NCI-H526 treated with DMSO at 0.1 percent for 48 hours (cell line): ENCODE measurements at regions not wholly inside any gene's neighbourhood (a gene's known extent, or its start where the extent isn't known, plus 50 kb on each side); places are given as distances from the start of the nearest gene placed in this dataset.
A peak's percentile ranks its signal among the peaks of the same experiment; 100 is the strongest.
"Not testable (repeated sequence)": the region's sequence is repeated elsewhere in the genome, so short reads cannot be mapped to it uniquely, and the experiment has no call there.

Experiments used
- DNase-seq: peaks from one replicate; lab custom pipeline; 2025; lab: John Stamatoyannopoulos, UW

- DNase-seq: no peak
Observed at GRCh38 chr3:86554383-86554782, 436.6 kb downstream of the VGLL3 start.

GRCh38 chr3:86547692-86548091, 443.3 kb downstream of the VGLL3 start:
- DNase-seq: peak; percentile 41

GRCh38 chr3:86537171-86537570, 453.8 kb downstream of the VGLL3 start:
- no peak for DNase-seq

GRCh38 chr3:86519819-86520218, 471.1 kb downstream of the VGLL3 start:
- no peak for DNase-seq

- no peak for DNase-seq
Observed at GRCh38 chr3:86481636-86482035, 509.3 kb downstream of the VGLL3 start.

GRCh38 chr3:86481031-86481430, 509.9 kb downstream of the VGLL3 start:
- no peak for DNase-seq

- DNase-seq: no peak
Observed at GRCh38 chr3:86464180-86464579, 526.8 kb downstream of the VGLL3 start.

GRCh38 chr3:86451749-86452148, 539.2 kb downstream of the VGLL3 start:
- DNase-seq: no peak

- no peak for DNase-seq
Observed at GRCh38 chr3:86438544-86438943, 552.4 kb downstream of the VGLL3 start.

GRCh38 chr3:86427343-86427742, 563.6 kb downstream of the VGLL3 start:
- no peak for DNase-seq

GRCh38 chr3:86420990-86421739, 569.8 kb downstream of the VGLL3 start:
- DNase-seq: no peak

- no peak for DNase-seq
Observed at GRCh38 chr3:86418861-86419260, 572.1 kb downstream of the VGLL3 start.

GRCh38 chr3:86416334-86416733, 574.6 kb downstream of the VGLL3 start:
- DNase-seq: no peak

GRCh38 chr3:86413645-86414044, 577.3 kb downstream of the VGLL3 start:
- DNase-seq: no peak

GRCh38 chr3:86410587-86410986, 580.4 kb downstream of the VGLL3 start:
- DNase-seq: no peak

GRCh38 chr3:86389759-86390158, 601.2 kb downstream of the VGLL3 start:
- not testable (repeated sequence) for DNase-seq

GRCh38 chr3:86388820-86389219, 602.1 kb downstream of the VGLL3 start:
- no peak for DNase-seq

GRCh38 chr3:86382556-86382955, 608.4 kb downstream of the VGLL3 start:
- DNase-seq: no peak

GRCh38 chr3:86381247-86381646, 609.7 kb downstream of the VGLL3 start:
- DNase-seq: no peak

- DNase-seq: no peak
Observed at GRCh38 chr3:86379280-86379679, 611.7 kb downstream of the VGLL3 start.

- no peak for DNase-seq
Observed at GRCh38 chr3:86378829-86379228, 612.1 kb downstream of the VGLL3 start.

GRCh38 chr3:86335566-86335965, 655.4 kb downstream of the VGLL3 start:
- not testable (repeated sequence) for DNase-seq

- DNase-seq: no peak
Observed at GRCh38 chr3:86333636-86334035, 657.3 kb downstream of the VGLL3 start.

- no peak for DNase-seq
Observed at GRCh38 chr3:86303935-86304334, 687.0 kb downstream of the VGLL3 start.
